Smooth muscle cell (in vitro differentiated cells): ENCODE measurements at regions not wholly inside any gene's neighbourhood (a gene's known extent, or its start where the extent isn't known, plus 50 kb on each side); places are given as distances from the start of the nearest gene placed in this dataset.

ENCODE experiments used
- DNase-seq: peaks from one replicate; lab custom pipeline; 2025; ENCODE audit not compliant: unreplicated experiment; lab: John Stamatoyannopoulos, UW
- H2AFZ ChIP-seq: fragments of 200-600 bp; sonication (generic); 2 replicates; pipeline ENCODE4 v1.6.0; 2016; ENCODE audit warnings: antibody characterized with exemption, low read depth, mild to moderate bottlenecking
- H3F3A ChIP-seq: fragments of 200-600 bp; sonication (generic); 2 replicates; pipeline ENCODE4 v1.6.0; 2017; ENCODE audit warnings: antibody characterized with exemption, low read depth
- H3K27ac ChIP-seq: fragments of 200-600 bp; sonication (generic); 2 replicates; pipeline ENCODE4 v1.5.1; 2016; ENCODE audit warnings: low read depth, mild to moderate bottlenecking
- H3K27me3 ChIP-seq: fragments of 200-600 bp; sonication (generic); 2 replicates; pipeline ENCODE4 v1.6.1; 2016; ENCODE audit warnings: low read depth, mild to moderate bottlenecking
- H3K36me3 ChIP-seq: fragments of 200-600 bp; sonication (generic); 2 replicates; pipeline ENCODE4 v1.5.1; 2016; ENCODE audit warnings: low read depth
- H3K4me1 ChIP-seq: fragments of 200-600 bp; sonication (generic); 2 replicates; pipeline ENCODE4 v1.5.1; 2016; ENCODE audit warnings: low read depth
- H3K4me2 ChIP-seq: fragments of 200-600 bp; sonication (generic); 2 replicates; pipeline ENCODE4 v1.6.0; 2016; ENCODE audit warnings: mild to moderate bottlenecking
- H3K4me3 ChIP-seq: fragments of 200-600 bp; sonication (generic); 2 replicates; pipeline ENCODE4 v1.5.1; 2016; ENCODE audit warnings: mild to moderate bottlenecking
- H3K79me2 ChIP-seq: fragments of 200-600 bp; sonication (generic); 2 replicates; pipeline ENCODE4 v1.6.0; 2016; ENCODE audit warnings: low read depth, mild to moderate bottlenecking
- H3K9ac ChIP-seq: fragments of 200-600 bp; sonication (generic); 2 replicates; pipeline ENCODE4 v1.6.0; 2016; ENCODE audit warnings: low read depth
- H3K9me3 ChIP-seq: fragments of 200-600 bp; sonication (generic); replicated peaks from 2 replicates; pipeline ENCODE4 v1.5.1; 2016; ENCODE audit warnings: low read depth
- H4K20me1 ChIP-seq: fragments of 200-600 bp; sonication (generic); 2 replicates; pipeline ENCODE4 v1.6.0; 2016; ENCODE audit warnings: low read depth
- CTCF ChIP-seq: fragments of 200-600 bp; sonication (generic); IDR thresholded peaks from 2 replicates; pipeline ENCODE4 v1.5.1; 2017; ENCODE audit warnings: borderline replicate concordance, mild to moderate bottlenecking, antibody characterized with exemption; ENCODE audit not compliant: insufficient read depth, poor library complexity, severe bottlenecking
- WGBS: methylation state at CpG from one replicate; pipeline ENCODE4 v1.1.7; 2016; ENCODE audit warnings: low lambda C conversion rate; 5-methylcytosine and 5-hydroxymethylcytosine counted together

- Histone ChIP-seq H2AFZ (no peak overlapping the region), H3K4me1 (no peaks in the 10 kb centered on the region), H3K4me3 (no peak overlapping the region), H3K9ac (no peak overlapping the region), H3K9me3 (no peaks in the 10 kb centered on the region), H3K27ac (no peak overlapping the region), H3K36me3 (no peaks in the 10 kb centered on the region), H4K20me1 (no peaks in the 10 kb centered on the region), H3K27me3 (no peaks in the 10 kb centered on the region), H3K79me2 (no peaks in the 10 kb centered on the region), H3K4me2 (no peak overlapping the region), H3F3A (no peaks in the 10 kb centered on the region)
- no peak for DNase-seq
- TF ChIP-seq CTCF, result no peak
- WGBS, result 86% methylated on average over 4 of the region's 4 CpGs
These were observed 740.1 kb upstream of the LINC00305 start for GRCh38 chr18:64888956-64889355.

DNA sequence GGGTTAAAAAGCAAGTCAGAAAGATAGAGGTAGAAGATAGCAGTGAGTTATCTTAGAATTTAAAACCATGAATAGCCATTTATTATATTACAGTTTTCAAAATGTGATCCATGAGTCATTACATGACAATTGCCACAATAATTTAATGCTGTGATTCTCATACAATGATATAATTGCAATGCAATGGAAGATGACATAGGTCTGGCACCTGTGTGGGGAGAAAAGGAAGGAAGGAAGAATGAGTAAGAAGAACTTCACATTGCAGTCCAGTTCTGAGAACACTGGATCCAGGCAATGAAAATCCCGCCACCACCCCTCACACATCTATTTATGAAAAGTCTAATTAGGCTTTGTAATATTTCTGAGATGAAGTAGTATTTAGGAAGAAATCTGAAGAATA lies 738.1 kb upstream of the LINC00305 start:
- no peaks in the 10 kb centered on the region for H3K79me2 ChIP-seq
- H3K4me1 ChIP-seq, result no peaks in the 10 kb centered on the region
- H3K9ac ChIP-seq, result no peak overlapping the region
- no peak overlapping the region for H3K4me2 ChIP-seq
- 90% methylated on average over 1 of the region's 1 CpG for WGBS
- no peak for TF ChIP-seq CTCF
- H3K27ac ChIP-seq, result no peak overlapping the region
- no peak overlapping the region for H2AFZ ChIP-seq
- H3K36me3 ChIP-seq, result no peaks in the 10 kb centered on the region
- no peaks in the 10 kb centered on the region for H3K9me3 ChIP-seq
- H3K27me3 ChIP-seq, result no peaks in the 10 kb centered on the region
- H3F3A ChIP-seq, result no peaks in the 10 kb centered on the region
- no peak overlapping the region for H3K4me3 ChIP-seq
- no peaks in the 10 kb centered on the region for H4K20me1 ChIP-seq
- DNase-seq, result no peak

DNA sequence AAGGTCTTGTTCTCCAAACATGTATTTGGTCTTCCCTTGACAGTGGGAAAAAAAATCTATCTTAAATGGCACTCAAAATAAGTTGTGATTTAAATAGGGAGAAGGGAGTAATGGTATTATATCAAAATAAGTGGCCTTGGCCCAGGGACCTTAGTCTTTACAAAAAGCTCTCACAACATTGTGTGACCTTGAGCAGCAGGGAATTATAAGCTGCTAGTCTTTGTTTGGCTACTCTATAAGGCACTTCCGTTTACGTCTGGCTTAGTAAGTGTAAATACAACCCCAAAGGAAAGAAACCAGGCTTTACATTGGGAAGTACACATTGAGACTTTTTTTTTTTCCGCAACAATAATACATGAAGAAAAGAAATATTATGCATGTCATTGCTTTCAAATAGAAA lies 734.0 kb upstream of the LINC00305 start:
- Histone ChIP-seq H3K79me2 (no peaks in the 10 kb centered on the region), H2AFZ (no peak overlapping the region), H3K36me3 (no peaks in the 10 kb centered on the region), H3K4me2 (no peak overlapping the region), H3K4me3 (no peak overlapping the region), H3K9ac (no peak overlapping the region), H4K20me1 (no peaks in the 10 kb centered on the region), H3K9me3 (no peaks in the 10 kb centered on the region), H3K4me1 (no peaks in the 10 kb centered on the region), H3K27me3 (no peaks in the 10 kb centered on the region), H3F3A (no peaks in the 10 kb centered on the region), H3K27ac (no peak overlapping the region)
- WGBS, result 67% methylated on average over 3 of the region's 3 CpGs
- no peak for DNase-seq
- no peak for TF ChIP-seq CTCF

- TF ChIP-seq CTCF, result no peak
- H3K9me3 ChIP-seq, result no peaks in the 10 kb centered on the region
- H3F3A ChIP-seq, result no peaks in the 10 kb centered on the region
- no peaks in the 10 kb centered on the region for H3K79me2 ChIP-seq
- H3K4me2 ChIP-seq, result no peak overlapping the region
- H4K20me1 ChIP-seq, result no peaks in the 10 kb centered on the region
- H3K27me3 ChIP-seq, result no peaks in the 10 kb centered on the region
- 88% methylated on average over 4 of the region's 4 CpGs for WGBS
- H3K27ac ChIP-seq, result no peak overlapping the region
- DNase-seq, result no peak
- no peaks in the 10 kb centered on the region for H3K4me1 ChIP-seq
- H2AFZ ChIP-seq, result no peak overlapping the region
- no peaks in the 10 kb centered on the region for H3K36me3 ChIP-seq
- H3K4me3 ChIP-seq, result no peak overlapping the region
- H3K9ac ChIP-seq, result no peak overlapping the region
These were observed 727.9 kb upstream of the LINC00305 start for GRCh38 chr18:64876833-64877232.
